GM12872 (cell line): ENCODE measurements at regions not wholly inside any gene's neighbourhood (a gene's known extent, or its start where the extent isn't known, plus 50 kb on each side); places are given as distances from the start of the nearest gene placed in this dataset.

Experiments
- CTCF ChIP-seq: IDR thresholded peaks from 3 replicates; pipeline ENCODE4 v1.5.1; 2011; ENCODE audit warnings: low read depth, mild to moderate bottlenecking, low read length, moderate library complexity; ENCODE audit not compliant: insufficient read depth

- no peak for TF ChIP-seq CTCF
Observed at GRCh38 chr6:1504465-1504864, 105.2 kb upstream of the FOXC1 start.

- TF ChIP-seq CTCF = no peak
Observed at GRCh38 chr6:1507251-1507650, 102.5 kb upstream of the FOXC1 start.

GRCh38 chr6:1509241-1509640 lies 100.5 kb upstream of the FOXC1 start:
- no peak for TF ChIP-seq CTCF

GRCh38 chr6:1510239-1510638 lies 99.5 kb upstream of the FOXC1 start:
- TF ChIP-seq CTCF = no peak

GRCh38 chr6:1513215-1513780 lies 96.4 kb upstream of the FOXC1 start:
- no peak for TF ChIP-seq CTCF

GRCh38 chr6:1514078-1514477 lies 95.6 kb upstream of the FOXC1 start:
- TF ChIP-seq CTCF = no peak

GRCh38 chr6:1515280-1515679 lies 94.4 kb upstream of the FOXC1 start:
- no peak for TF ChIP-seq CTCF

GRCh38 chr6:1515781-1516180 lies 93.9 kb upstream of the FOXC1 start:
- TF ChIP-seq CTCF = no peak
